Superior temporal gyrus (tissue), 1 donor: ENCODE measurements at regions not wholly inside any gene's neighbourhood (a gene's known extent, or its start where the extent isn't known, plus 50 kb on each side); places are given as distances from the start of the nearest gene placed in this dataset.
"Not testable (repeated sequence)": the region's sequence is repeated elsewhere in the genome, so short reads cannot be mapped to it uniquely, and the experiment has no call there.

Experiments
- DNase-seq: peaks from one replicate; pipeline ENCODE4 v3.0.0-alpha.2; 2016; ENCODE audit errors: extremely low spot score

DNA sequence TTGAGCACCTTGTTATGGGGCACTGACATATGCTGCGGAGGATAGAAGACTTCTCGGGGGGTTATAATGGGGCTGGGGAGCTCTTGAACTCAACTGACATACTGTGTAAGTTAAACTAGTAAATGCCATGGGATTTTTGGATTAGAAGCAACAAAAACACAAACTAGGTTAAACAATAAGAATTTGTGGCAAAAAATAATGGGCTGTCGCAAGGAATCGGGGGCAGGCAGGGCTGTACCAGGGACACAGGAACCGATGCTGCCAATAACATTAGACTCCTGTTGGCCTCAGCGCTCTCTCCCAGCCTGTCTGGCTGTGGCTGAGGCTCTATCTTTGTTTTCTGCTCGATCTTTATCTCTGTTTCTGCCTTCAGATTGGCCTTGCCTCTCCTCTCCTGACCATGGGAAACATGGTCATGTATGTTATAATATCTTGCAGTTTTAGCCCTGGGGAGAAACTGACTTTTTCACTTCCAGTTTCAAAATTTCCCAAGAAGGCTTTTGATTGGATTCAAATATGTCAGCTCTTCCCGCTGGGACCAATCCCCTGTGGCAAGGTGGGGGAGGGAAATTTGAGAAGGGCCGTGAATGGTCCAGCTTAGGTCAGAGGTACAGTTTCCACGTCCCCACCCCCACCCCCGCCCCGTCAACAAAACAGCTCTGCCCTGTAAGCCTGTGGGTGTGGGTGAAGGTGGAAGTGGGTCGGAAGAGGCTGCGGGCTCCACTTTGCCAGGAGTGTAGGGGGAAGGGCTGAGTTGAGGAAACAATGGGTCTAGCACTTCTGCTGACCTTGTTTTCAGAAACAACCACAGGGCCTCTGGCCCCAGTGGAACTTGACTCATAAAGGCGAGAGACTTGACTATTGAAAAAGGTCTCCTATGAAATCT, 161.1 kb upstream of the TBL1XR1 start:
- peak; percentile 58 for DNase-seq

DNA sequence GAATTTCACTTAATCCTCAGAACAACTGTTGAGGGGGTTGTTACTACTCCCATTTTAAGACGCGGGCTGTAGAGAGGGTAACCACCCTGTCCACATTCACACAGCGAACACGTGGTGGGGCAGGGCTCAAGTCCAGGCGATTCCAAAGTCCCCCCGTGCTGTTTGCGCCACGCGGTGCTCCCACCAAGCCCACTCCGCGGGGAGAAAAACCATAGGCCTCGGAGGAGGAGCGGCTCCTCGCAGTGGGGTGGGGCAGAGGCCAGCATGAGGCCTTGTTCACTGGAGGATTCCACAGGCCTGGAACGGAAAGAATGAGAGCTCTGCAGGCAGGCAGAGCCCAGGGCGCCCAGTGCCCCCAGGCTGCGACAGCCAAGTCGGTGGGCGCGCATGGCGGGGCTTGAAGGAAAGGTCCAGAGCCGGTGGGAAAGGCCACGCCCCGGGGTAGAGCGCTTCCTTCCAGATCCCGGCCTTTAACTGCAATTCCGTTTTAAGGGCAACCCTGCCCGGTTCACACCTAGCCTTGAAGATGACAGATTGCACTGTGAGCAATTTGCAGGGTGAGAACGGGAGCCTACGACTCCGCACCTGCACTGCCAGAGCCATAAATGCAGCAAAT, 161.8 kb upstream of the TBL1XR1 start:
- peak; percentile 28 for DNase-seq

DNA sequence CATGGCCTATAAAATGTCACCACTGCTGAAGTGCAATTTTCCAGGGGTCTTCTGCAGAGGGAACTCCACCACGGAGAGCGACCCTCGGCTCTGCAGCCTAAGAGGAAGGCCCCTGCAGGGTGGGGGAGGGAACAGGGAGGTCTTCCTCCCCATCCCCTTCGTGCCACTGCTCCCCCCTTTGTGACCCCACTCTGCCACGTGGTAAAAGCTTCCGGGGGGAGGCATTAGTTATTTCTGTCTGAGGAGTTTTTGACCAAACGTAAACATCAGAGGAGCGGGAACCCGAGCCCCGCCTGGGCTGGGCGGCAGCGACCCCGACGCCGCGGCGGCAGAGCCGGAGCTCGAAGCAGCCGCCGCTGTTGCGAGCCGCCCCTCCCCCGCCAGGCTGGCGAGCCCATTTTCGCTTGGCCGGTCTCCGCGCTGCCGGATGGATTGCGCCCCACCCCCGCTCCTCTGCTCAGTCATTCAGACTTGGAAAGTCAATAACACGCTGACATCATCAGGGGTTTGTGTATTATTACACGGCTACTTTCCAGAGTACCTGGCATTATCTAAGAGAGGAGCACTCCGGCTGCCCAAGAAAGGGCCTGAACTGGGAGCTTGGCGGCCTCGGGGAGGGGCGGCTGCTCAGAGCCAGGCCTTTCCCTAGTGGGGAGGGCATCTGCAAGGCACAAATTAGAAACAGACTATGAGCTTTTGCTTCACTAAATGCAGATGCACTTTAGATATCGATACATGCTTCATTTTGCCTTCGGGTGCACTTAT, 162.5 kb upstream of the TBL1XR1 start:
- peak; percentile 98 for DNase-seq

DNA sequence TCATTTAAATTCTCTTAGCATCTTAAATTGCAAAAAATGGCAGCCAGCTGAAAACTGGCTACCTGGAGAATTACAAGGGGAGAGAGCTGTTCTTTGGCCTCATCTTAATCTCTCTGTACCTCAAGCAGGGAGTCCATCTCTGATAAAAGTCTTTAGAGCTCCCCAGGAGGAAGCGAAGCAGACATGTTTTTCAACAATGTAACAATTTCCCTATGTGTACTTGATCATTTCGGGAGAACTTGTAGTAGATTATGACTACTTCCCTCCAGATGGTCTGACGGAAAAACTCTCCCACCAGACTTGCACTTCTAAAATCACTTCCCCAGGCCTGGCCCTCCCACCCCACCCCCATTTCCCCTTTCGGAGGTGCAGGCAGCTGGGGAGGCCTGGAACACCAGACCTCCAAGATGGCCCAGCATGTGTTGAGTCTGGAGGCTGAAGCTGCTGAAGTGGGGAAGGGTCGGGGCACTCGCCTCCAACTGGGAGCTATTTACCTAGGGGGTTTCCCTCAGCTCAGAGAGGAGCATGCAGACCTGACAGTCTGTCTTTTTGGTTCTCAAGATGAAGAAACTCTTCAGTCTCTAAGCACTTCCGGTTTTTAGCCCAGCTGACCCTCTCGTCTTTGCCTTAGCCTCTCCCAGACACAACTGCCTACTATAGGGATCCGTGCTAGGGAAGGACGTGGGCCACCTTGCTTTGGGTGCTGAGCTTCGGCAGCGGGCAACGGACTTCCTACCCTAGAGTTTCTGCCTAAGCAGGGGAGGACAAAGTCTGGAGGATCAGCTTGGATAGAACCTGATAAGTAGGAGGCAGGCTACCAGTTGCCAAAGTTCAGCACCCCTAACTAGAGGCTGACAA, 164.0 kb upstream of the TBL1XR1 start:
- peak; percentile 45 for DNase-seq

DNA sequence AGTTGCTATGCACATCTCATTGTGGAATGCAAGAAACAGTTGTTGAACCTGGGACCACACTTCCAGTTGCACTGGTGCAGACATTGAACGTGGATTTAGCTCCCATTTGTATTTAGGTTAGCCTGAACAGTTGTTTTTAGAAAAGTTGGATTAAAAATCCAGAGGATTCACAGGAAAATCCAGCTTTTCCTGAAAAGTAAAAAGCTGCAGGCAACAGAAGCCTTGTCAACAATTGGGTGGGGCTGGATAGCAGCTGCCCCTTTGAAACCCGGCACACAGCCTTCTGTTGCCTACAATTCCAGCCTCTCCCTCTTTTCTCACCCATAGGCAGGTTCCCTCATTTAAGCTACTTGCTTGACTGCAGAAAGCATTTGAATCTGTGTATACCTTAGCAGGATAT, 165.3 kb upstream of the TBL1XR1 start:
- DNase-seq = peak; percentile 40

DNA sequence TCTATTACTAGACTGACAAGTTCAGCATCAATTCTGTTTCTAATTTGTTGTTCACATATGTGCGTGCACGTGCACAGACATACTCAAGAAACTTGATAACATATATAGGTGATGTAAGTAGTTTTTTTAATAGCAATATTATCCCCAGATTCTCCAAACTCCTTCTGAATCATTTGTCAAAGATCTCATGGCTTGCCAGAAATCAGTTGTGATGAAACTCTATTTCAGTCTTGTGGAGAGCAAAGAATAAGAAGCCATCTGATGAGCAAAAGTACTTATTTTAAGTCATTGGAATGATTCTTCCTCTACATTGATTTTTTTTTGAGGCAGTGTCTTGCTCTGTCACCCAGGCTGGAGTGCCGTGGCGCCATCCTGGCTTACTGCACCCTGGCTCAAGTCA, 167.0 kb upstream of the TBL1XR1 start:
- DNase-seq = no peak

DNA sequence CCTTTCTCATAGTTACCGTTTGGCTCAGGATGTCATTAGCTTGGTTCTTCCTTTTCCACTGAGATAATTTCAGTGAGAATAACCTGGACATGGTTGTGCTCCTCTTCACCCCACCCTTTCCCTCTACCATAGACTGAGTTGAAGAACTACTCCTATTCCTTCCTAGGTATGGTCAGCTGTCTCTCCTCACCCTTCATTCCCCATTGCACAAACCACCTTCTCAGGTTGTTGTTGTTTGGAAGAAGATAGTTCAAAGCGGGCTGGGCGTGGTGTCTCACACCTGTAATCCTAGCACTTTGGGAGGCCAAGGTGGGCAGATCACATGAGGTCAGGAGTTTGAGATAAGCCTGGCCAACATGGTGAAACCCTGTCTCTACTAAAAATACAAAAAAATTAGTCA, 168.0 kb upstream of the TBL1XR1 start:
- not testable (repeated sequence) for DNase-seq

DNA sequence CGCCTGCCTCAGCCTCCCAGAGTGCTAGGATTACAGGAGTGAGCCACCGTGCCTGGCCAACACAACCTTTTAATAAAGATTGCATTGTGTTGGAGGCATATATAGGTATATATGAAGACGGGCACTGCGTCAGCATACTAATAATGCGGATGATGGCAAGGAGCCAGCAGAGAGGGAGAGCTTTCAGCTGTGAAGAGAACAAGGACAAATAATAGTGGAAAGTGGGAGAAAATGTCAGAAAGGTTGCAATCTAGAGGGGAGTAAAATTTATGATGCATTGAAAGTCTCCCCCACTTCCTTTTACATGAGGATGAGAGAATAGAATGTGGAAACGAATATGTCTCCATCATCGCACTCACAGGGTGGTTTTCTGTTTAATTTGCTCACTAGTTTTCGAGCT, 170.5 kb upstream of the TBL1XR1 start:
- no peak for DNase-seq

DNA sequence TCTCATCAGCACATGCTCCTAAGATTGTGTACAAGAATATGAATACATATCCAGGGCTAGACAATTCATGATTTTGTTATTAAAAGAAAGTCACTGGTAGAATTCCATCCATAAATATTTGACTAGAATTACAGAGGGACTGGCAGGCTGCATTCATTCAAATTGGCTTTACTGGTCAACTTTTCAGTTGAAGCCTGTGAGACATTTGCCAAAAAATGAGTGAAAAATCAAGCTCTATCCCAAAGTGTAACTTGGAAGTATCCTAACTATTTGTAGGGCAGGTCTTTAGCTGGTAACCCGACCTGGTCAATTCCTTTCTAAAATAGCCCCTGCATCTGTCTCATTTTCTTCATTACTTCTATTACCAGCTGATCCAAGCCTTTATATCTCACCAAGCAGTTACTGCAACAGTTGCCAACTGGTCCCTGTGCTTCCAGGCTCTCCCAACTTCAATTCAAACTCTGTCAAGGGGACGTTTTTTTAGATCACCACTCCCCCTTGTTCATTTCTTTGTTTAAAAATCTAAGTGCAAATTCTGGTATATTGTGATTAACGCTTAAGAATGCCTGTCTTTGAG, 173.1 kb upstream of the TBL1XR1 start:
- no peak for DNase-seq

DNA sequence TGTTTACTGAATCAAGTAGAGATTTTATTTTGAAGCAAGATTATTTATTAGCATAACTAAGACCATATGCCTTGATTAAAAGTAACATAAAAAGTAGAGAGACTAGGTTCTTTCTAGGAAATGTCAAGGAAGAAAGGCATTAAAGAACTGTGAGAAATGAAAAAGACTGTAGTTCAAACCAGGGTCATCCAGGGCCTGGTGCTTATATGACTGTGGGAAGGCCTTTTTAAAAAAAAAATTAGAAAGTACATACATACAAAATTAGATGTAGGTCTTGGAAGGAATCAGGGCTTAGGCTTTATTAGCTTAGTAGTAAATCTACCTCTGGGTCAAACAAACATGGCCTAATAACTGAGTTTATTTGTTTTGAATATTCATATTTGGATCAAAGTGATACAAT, 173.9 kb upstream of the TBL1XR1 start:
- DNase-seq = no peak

DNA sequence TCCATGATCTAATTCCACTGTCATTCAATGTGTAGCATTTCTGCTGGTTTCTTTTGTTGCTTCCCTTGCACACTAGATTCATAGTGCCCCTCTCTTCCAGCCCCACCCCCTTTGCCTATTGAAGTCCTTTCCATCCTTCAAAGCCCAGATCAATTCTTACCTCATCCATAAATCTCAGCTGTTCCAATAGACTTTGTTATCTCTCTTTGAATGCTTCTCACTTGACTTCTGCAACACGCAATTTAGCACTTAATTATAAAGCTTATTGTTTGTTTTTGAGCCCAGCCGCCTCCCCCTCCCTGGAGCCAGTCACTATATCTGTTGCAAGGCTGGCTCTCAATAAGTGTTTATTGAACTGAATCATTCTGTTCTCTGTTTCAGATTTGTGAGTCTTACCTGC, 174.6 kb upstream of the TBL1XR1 start:
- no peak for DNase-seq

DNA sequence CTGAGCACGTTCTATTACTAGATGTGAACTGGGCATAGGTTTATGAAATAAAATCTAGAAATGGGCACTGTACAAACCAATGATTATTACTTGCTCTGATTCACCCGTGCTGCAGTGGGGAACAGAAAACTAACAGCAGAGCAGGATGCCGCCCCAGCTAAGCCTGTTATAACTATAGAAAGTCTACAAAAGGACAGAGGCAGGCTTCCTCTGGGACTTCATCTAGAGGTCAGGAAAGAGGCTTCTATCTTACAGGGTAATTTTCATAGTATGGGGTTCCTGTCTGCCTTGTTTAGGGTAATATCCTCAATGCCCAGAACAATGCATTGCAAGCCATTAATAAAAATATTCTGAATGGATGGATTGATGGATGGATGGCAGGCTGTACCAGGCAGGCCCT, 177.0 kb upstream of the TBL1XR1 start:
- no peak for DNase-seq

DNA sequence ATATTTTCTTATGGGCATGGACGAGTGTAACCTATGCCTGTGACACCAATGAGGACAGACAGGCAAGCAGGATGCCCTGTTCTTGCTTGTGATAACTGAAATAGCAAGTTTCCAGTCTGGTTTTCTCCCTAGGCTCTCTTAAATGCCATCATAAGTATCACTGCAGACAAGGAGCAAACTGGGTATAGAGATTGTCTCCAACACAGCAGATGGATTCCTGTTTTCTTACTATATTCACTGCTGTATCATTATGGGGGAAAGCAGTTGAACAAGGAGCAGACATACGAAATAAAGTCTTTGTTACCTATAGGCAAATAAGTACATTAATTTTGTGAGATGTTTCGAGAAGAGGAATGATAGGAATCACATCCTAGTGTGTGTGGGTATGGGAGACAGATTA, 178.0 kb upstream of the TBL1XR1 start:
- no peak for DNase-seq

DNA sequence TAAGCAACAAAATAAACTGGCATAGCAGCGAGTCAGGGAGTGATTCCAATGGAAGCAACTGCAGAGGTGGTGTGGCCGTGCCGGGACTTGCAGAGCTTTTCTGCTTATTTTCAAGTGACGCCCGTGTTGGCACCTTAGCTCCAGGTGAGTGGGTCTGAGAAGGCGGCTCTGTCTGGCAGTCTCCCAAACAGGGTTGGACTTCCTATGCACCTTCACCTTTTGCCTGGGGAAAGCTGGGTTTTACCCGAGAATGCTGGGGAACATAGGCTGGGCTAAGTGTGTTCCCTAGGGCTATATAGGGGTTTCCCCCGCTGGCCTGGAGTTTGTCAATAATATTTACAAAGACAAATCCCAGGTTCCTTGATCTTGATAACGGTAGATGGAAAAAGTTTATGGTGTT, 179.9 kb upstream of the TBL1XR1 start:
- no peak for DNase-seq

DNA sequence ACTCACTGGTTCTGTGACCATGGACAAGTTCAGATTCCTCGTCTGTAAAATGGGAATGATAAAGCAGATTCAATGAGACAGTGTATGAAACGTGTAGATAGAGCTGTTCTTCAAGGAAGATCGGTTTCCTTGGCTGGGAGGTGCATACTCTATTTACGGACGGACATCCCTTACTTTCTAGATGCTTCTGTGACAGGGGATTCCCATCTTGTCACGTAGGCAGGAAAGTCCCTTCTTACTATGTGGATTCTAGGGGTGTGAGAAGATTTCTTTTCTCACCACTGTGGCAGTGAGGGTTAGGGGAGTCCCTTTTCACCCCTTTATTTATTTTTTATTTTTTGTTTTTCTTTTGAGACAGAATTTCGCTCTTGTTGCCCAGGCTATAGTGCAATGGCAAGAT, 180.9 kb upstream of the TBL1XR1 start:
- DNase-seq = no peak

DNA sequence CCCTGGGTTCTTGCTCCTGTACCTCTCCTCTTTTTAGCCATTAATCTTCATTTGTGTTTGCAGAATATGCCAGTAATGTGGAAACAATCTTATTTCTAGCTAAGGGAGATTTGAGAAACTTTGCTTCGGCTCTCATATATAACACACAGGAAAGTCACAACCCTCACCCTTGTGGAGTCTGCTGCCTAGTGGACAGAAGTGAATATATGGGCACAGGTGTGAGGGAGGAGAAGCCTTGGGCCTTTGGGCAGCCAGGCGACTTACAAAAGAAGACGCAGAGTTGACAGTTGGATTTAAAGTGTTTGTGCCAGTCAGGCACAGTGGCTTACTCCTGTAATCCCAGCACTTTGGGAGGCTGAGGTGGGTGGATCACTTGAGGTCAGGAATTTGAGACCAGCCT, 181.8 kb upstream of the TBL1XR1 start:
- DNase-seq = no peak

DNA sequence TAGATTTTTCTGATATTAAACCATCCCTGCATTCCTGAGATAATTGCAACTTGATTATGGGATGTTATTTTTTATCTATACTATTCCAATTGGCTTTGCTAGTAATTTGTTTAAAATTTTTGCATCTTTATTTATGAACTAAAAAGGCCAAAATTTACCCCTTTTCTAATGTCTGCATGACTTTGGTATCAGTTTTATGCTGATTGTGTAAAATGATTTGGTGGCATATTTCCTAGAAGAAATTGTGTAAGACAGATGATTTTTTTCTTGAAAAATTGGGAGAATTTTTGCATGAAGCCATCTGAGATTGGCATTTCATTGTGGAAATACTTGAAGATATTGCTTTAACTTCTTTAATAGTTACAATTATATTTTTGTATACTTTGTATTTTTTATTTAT, 183.8 kb upstream of the TBL1XR1 start:
- DNase-seq = no peak

DNA sequence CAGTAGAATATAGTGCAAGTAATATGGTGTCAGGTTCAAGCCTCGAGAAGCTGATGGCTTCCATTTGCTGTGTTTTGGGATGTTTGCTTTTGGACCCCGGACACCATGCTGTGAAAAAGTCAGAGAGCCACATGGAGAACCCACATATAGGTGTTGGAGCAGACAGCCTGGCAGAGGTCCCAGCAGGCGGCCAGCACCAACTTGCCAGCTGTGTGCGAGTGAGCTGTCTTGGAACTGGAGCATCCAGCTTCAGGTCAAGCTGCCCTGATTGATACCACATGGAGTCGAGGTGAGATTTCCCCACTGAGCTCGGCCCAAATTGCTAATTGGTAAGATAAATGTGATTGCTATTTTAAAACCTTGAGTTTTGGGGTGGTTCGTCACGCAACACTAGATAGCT, 185.7 kb upstream of the TBL1XR1 start:
- DNase-seq = no peak

DNA sequence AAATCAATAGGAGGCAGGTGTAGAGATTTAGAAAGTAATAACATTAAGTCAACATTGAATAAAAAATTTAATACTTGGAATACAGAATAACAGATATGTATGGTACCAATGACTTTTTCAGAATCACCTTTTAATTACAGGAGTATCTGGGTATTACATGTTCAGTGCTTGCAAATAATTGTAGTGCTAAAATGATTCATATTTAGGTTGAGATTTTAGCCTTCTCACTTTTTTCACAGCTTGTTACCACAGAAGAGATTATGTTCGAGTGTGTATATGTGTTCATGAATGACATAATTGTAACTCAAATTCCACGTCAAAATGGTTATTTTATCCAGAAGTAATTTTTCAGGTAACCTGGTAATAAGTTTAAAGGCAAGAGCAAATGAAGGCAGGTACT, 187.9 kb upstream of the TBL1XR1 start:
- DNase-seq = no peak

DNA sequence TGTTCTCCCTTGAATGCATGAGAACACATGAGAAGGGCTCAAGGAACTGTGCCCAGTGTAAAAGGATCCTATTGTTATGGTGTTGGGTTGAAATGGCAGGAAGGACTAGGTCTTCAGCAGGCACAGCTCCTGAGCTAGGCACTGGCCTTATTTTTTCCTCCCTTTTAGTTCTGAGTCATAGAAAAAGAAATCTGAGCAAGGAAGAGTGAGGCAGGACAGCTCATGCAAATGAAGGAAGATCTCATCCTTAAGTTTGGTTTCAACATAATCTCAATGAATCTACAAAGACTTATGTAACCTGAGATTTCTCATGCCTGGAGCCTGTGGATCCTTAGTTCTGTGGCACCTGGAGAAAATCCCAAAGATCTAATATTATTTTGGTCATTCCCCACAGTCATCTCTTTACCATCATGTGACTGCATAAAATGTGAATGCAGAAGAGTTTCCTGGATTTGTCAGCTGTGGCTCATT, 188.6 kb upstream of the TBL1XR1 start:
- DNase-seq = no peak

DNA sequence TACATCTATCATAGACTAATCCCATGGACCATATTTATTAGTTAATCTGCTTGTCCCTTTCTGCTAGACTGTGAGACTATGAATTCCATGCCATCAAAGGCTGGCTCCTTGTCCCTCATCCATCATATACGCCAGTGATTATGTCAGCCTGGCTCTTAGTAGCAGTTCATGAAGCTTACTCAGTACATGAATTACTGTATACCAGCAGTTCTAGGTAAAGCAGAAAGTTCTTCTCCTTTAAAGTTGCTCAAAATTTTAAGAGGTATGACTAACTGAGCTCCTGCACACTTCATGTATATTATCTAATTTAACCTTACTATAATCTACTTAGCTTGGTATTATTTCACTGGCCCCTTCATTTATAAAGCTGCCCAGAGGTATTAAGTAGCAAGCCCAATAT, 190.9 kb upstream of the TBL1XR1 start:
- DNase-seq = no peak
